ENCODE measurements at regions not wholly inside any gene's neighbourhood (a gene's known extent, or its start where the extent isn't known, plus 50 kb on each side); places are given as distances from the start of the nearest gene placed in this dataset.

- no peak for TF ChIP-seq PREB (CRISPR knock-in tag; IDR thresholded peaks at IDR 0.05; ENCODE audit: borderline replicate concordance)
- TF ChIP-seq SP1 (CRISPR knock-in tag; conservative IDR thresholded peaks at IDR 0.05) = no peak
- no peak for TF ChIP-seq NR3C1 (CRISPR knock-in tag; conservative IDR thresholded peaks at IDR 0.05; ENCODE audit: low read depth)
- no peak for TF ChIP-seq E2F5 (CRISPR knock-in tag; IDR thresholded peaks at IDR 0.05)
- TF ChIP-seq IRF1 (CRISPR knock-in tag; IDR thresholded peaks at IDR 0.05) = no peak
- TF ChIP-seq ZNF232 (CRISPR knock-in tag; IDR thresholded peaks at IDR 0.05) = no peak
- peaks cover 56% of the 10 kb centered on the region for H3K4me1 Mint-ChIP-seq
- ATAC-seq = no peak
- H3K36me3 Mint-ChIP-seq = no peaks in the 10 kb centered on the region
- no peak overlapping the region for H3K27ac Mint-ChIP-seq
- H3K9me3 Mint-ChIP-seq = no peaks in the 10 kb centered on the region
- H3K27me3 Mint-ChIP-seq (ENCODE audit: low read depth) = no peaks in the 10 kb centered on the region
- POLR2A ChIA-PET = interaction anchor here (0.7 kb wide), 1 partner anchor 298 kb away, joined by 4 read pairs; no protein-coding TSS in a partner anchor
- CTCF ChIA-PET = no interaction called here
- DNase-seq (ENCODE audit: low spot score) = no peak
- H3K4me3 Mint-ChIP-seq = no peak overlapping the region
Measured at GRCh38 chr13:40480012-40480914, 186.2 kb downstream of the FOXO1 start.

- TF ChIP-seq ERG (CRISPR knock-in tag; IDR thresholded peaks at IDR 0.05) (no peak), ATF2 (CRISPR knock-in tag; IDR thresholded peaks at IDR 0.05; ENCODE audit: borderline replicate concordance, low read depth) (no peak), CTCF (IDR thresholded peaks at IDR 0.05) (no peak), MYBL2 (CRISPR knock-in tag; IDR thresholded peaks at IDR 0.05) (no peak), FOXJ3 (CRISPR knock-in tag; IDR thresholded peaks at IDR 0.05; ENCODE audit: borderline replicate concordance) (no peak), SP1 (CRISPR knock-in tag; conservative IDR thresholded peaks at IDR 0.05) (no peak), E2F5 (CRISPR knock-in tag; IDR thresholded peaks at IDR 0.05) (no peak), CDX4 (CRISPR knock-in tag; IDR thresholded peaks at IDR 0.05; ENCODE audit: borderline replicate concordance) (no peak), NFYB (CRISPR knock-in tag; conservative IDR thresholded peaks at IDR 0.05; ENCODE audit: low read depth) (no peak), ZNF396 (CRISPR knock-in tag; IDR thresholded peaks at IDR 0.05; ENCODE audit: borderline replicate concordance) (no peak), USF1 (CRISPR knock-in tag; IDR thresholded peaks at IDR 0.05) (no peak), PRRX2 (CRISPR knock-in tag; IDR thresholded peaks at IDR 0.05) (no peak), ZNF423 (CRISPR knock-in tag; IDR thresholded peaks at IDR 0.05) (no peak)
- Mint-ChIP-seq H3K9me3 (no peaks in the 10 kb centered on the region), H3K4me3 (no peak overlapping the region), H3K27ac (no peak overlapping the region), H3K4me1 (peaks cover 64% of the 10 kb centered on the region), H3K27me3 (ENCODE audit: low read depth) (no peaks in the 10 kb centered on the region), H3K36me3 (no peaks in the 10 kb centered on the region)
- ATAC-seq = no peak
- no peak for DNase-seq (ENCODE audit: low spot score)
- POLR2A ChIA-PET = no interaction called here
- CTCF ChIA-PET = no interaction called here
Measured at GRCh38 chr13:40480915-40481516, 185.4 kb downstream of the FOXO1 start.
